Neutrophil (primary cell): ENCODE measurements at regions not wholly inside any gene's neighbourhood (a gene's known extent, or its start where the extent isn't known, plus 50 kb on each side); places are given as distances from the start of the nearest gene placed in this dataset.
"Not testable (repeated sequence)": the region's sequence is repeated elsewhere in the genome, so short reads cannot be mapped to it uniquely, and the experiment has no call there.

Experiments used
- H3K27ac ChIP-seq: fragments of 200-600 bp; sonication (generic); 2 replicates; pipeline ENCODE4 v1.5.1; 2016; ENCODE audit warnings: mild to moderate bottlenecking, moderate library complexity
- H3K27me3 ChIP-seq: fragments of 200-600 bp; sonication (generic); 2 replicates; pipeline ENCODE4 v1.6.0; 2016; ENCODE audit warnings: mild to moderate bottlenecking
- H3K36me3 ChIP-seq: fragments of 200-600 bp; sonication (generic); 2 replicates; pipeline ENCODE4 v1.5.1; 2017
- H3K4me1 ChIP-seq, 2 experiments: fragments of 200-600 bp in 1 of 2; sonication (generic) in 1 of 2; 1 replicate in 1 of 2; 2 replicates in 1 of 2; pipeline versions ENCODE4 v1.5.1 to v1.6.1; 2013 to 2016; ENCODE audit warnings: low read depth in 1 of 2, low read length in 1 of 2, mild to moderate bottlenecking in 1 of 2, moderate library complexity in 1 of 2; ENCODE audit not compliant: control insufficient read depth in 1 of 2, insufficient read depth in 1 of 2
- H3K4me3 ChIP-seq, 2 experiments: fragments of 200-600 bp in 1 of 2; sonication (generic) in 1 of 2; 1 replicate in 1 of 2; 2 replicates in 1 of 2; pipeline ENCODE4 v1.5.1; 2013 to 2016; ENCODE audit warnings: low read depth in 1 of 2, low read length in 1 of 2, mild to moderate bottlenecking in 1 of 2, moderate library complexity in 1 of 2
- H3K9me3 ChIP-seq: fragments of 200-600 bp; sonication (generic); 2 replicates; pipeline ENCODE4 v1.5.1; 2016
- CTCF ChIP-seq: fragments of 200-600 bp; sonication (generic); IDR thresholded peaks from 2 replicates; pipeline ENCODE4 v1.5.1; 2016; ENCODE audit warnings: antibody characterized with exemption

- TF ChIP-seq CTCF, result no peak
- H3K27me3 ChIP-seq, result peaks cover 35% of the 10 kb centered on the region
- no peak overlapping the region for H3K27ac ChIP-seq
- no peaks in the 10 kb centered on the region for H3K4me1 ChIP-seq
- no peaks in the 10 kb centered on the region for H3K9me3 ChIP-seq
- no peak overlapping the region for H3K4me3 ChIP-seq
- no peaks in the 10 kb centered on the region for H3K36me3 ChIP-seq
These were observed 88.3 kb downstream of the BAMBI start for GRCh38 chr10:28765641-28766040.

GRCh38 chr10:28768227-28768626, 90.9 kb downstream of the BAMBI start:
- Histone ChIP-seq H3K27ac (no peak overlapping the region), H3K27me3 (peaks cover 28% of the 10 kb centered on the region), H3K4me1 (no peaks in the 10 kb centered on the region), H3K9me3 (no peaks in the 10 kb centered on the region), H3K4me3 (no peak overlapping the region), H3K36me3 (no peaks in the 10 kb centered on the region)
- no peak for TF ChIP-seq CTCF

- H3K27me3 ChIP-seq, result peaks cover 28% of the 10 kb centered on the region
- no peak overlapping the region for H3K27ac ChIP-seq
- H3K4me1 ChIP-seq, result no peaks in the 10 kb centered on the region
- H3K4me3 ChIP-seq, result no peak overlapping the region
- H3K9me3 ChIP-seq, result no peaks in the 10 kb centered on the region
- H3K36me3 ChIP-seq, result no peaks in the 10 kb centered on the region
- TF ChIP-seq CTCF, result no peak
These were observed 91.8 kb downstream of the BAMBI start for GRCh38 chr10:28769091-28769604.

GRCh38 chr10:28771580-28772090, 94.3 kb downstream of the BAMBI start:
- not testable (repeated sequence) for H3K27ac ChIP-seq, H3K9me3 ChIP-seq, H3K36me3 ChIP-seq, H3K4me1 ChIP-seq, H3K4me3 ChIP-seq
- peaks cover 15% of the 10 kb centered on the region for H3K27me3 ChIP-seq

GRCh38 chr10:28774051-28774995, 97.0 kb downstream of the BAMBI start:
- no peaks in the 10 kb centered on the region for H3K36me3 ChIP-seq
- no peak overlapping the region for H3K27ac ChIP-seq
- H3K4me3 ChIP-seq, result no peak overlapping the region
- H3K4me1 ChIP-seq, result no peaks in the 10 kb centered on the region
- no peaks in the 10 kb centered on the region for H3K27me3 ChIP-seq
- TF ChIP-seq CTCF, result no peak
- no peaks in the 10 kb centered on the region for H3K9me3 ChIP-seq

- Histone ChIP-seq H3K9me3 (no peaks in the 10 kb centered on the region), H3K4me1 (no peaks in the 10 kb centered on the region), H3K27ac (no peak overlapping the region), H3K36me3 (no peaks in the 10 kb centered on the region), H3K27me3 (no peaks in the 10 kb centered on the region), H3K4me3 (no peak overlapping the region)
- TF ChIP-seq CTCF, result no peak
These were observed 98.5 kb downstream of the BAMBI start for GRCh38 chr10:28775773-28776172.
